Cardiac fibroblast (primary cell): ENCODE measurements at regions not wholly inside any gene's neighbourhood (a gene's known extent, or its start where the extent isn't known, plus 50 kb on each side); places are given as distances from the start of the nearest gene placed in this dataset.

Experiments used
- DNase-seq, 2 donors: peaks; one replicate each; pipeline versions ENCODE4 v3.0.0 to v3.0.0-alpha.2; 2010; ENCODE audit warnings: low read depth in 2 of 2
- H3K4me3 ChIP-seq, 2 donors: replicated peaks in 1 of 2; 1 replicate in 1 of 2; 2 replicates in 1 of 2; pipeline ENCODE4 v1.5.1; 2011; ENCODE audit warnings: low read depth in 2 of 2, low read length in 2 of 2, mild to moderate bottlenecking in 2 of 2, moderate library complexity in 1 of 2
- TF ChIP-seq, protein P1 (sequence below): IDR thresholded peaks from one replicate; pipeline ENCODE4 v1.5.1; 2011; ENCODE audit warnings: low read depth, mild to moderate bottlenecking, low read length, inconsistent platforms

DNA sequence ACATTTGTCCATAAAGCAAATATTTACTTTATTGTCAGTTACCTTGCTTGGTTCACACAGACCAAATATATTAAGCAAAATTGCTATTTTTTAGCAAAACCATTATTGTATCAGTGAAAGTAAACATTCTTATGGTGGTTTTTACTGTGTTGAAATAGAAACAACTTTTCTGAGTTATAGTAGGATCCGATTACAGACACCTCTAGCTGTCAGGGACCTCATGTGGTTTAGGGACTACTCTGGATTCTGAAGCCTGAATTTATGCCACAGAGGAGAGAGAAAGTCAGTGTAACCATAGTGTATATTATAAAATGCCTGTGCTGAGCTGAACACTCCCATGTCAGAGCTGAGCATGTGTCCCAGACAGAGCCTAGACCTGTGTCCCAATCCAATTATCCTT, 287.5 kb downstream of the FLRT2 start:
- H3K4me3 ChIP-seq: no peak overlapping the region
- no peak for DNase-seq
- TF ChIP-seq, protein P1, sequence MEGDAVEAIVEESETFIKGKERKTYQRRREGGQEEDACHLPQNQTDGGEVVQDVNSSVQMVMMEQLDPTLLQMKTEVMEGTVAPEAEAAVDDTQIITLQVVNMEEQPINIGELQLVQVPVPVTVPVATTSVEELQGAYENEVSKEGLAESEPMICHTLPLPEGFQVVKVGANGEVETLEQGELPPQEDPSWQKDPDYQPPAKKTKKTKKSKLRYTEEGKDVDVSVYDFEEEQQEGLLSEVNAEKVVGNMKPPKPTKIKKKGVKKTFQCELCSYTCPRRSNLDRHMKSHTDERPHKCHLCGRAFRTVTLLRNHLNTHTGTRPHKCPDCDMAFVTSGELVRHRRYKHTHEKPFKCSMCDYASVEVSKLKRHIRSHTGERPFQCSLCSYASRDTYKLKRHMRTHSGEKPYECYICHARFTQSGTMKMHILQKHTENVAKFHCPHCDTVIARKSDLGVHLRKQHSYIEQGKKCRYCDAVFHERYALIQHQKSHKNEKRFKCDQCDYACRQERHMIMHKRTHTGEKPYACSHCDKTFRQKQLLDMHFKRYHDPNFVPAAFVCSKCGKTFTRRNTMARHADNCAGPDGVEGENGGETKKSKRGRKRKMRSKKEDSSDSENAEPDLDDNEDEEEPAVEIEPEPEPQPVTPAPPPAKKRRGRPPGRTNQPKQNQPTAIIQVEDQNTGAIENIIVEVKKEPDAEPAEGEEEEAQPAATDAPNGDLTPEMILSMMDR: no peak

DNA sequence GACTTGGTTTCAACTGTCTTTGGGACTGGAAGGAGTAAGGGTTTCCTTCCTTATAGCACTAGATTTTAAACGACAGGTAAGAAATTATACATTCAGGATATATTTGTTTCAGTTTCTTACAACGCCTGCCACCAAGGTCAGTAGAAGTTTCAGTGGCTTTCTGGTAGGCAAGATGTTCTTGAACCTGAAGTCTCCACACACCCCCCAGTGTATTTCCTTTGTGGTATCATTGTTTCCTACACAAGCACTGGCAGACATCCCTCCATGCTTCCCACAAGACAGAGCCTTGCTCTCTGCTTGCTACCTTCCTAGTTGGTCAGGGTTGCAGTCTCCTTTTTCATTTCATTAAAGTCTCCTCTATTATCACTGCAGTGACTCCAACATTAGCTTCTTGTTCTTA, 283.1 kb downstream of the FLRT2 start:
- H3K4me3 ChIP-seq: no peak overlapping the region
- TF ChIP-seq, protein P1: no peak
- no peak for DNase-seq

DNA sequence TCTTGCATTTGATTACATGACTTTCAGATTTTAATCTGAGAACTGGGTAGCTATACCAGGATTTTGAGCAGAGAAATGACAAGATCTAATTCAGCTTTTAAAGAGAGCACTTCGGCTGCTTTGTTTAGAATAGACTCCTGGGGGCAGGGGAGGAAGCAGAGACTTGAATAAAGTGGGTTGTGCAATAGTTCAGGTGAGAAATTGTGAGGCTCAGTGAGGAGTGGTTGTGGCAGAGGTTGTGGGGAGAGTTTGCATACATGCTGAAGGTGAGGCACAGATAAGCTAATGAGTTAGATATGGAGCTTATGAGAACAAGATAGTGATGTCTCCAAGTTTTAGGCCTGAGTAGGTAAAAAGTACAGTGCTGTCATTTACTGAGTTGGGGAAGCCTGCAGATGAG, 281.4 kb downstream of the FLRT2 start:
- H3K4me3 ChIP-seq: no peak overlapping the region
- TF ChIP-seq, protein P1: no peak
- DNase-seq: no peak

DNA sequence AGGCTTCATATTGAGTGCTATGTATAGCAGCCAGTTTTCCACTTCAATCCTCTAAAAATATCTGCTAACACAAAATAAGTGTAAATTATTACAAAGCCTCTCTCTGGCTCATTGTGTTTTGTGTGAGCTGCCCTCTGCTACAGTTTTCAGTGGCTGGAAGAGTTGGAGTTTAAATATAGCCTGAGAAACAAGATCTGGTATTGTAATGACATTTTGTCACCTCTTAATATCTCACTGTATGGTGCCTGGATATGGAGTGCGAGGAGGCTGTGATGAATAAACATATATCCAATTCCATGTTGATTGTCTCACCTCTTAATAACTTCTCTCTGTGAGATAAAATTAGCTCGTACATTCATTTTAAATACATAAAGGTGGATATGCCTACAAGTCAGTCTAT, 269.7 kb downstream of the FLRT2 start:
- TF ChIP-seq, protein P1: no peak

DNA sequence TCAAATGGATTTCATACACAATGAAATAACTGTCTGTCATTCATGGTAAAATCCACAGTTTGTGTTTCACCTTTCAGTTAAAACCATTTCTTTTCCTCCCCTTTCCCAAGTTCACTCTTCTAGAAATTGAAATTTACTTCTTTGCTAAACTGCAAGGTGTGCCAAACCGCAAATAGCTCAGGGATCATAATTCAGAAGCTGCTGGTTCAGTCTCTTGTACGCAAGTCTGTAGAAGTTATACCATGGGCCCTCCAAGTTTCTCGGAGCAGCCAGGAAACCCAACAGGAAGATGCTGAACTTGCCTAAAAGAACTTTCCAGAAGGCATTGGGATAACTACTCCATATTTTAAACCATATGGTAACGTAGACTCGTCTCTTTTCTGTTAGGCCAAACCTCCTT, 268.9 kb downstream of the FLRT2 start:
- H3K4me3 ChIP-seq: no peak overlapping the region
- TF ChIP-seq, protein P1: no peak
- no peak for DNase-seq

More for the DNA sequence above, 269.7 kb downstream of the FLRT2 start:
- no peak for DNase-seq
- no peak overlapping the region for H3K4me3 ChIP-seq

DNA sequence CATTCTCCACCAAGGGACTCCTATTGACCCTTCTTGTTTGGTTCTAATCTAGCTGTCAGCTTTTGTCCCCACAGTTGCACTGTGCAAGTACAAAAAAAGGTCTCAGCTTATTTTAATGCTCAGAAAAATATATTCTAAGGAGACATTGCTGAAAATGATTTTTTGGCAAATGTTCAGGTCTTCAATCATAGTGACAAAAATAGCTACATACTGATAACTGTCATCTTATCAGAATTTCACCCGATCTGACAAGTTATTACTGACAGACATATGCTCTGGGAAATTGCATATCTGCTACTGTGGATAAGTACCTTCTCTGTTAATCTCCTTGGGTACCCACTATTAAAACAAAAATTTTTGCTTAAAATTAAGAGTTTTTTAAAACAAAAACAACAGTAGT, 263.6 kb downstream of the FLRT2 start:
- DNase-seq: no peak
- H3K4me3 ChIP-seq: no peak overlapping the region
- TF ChIP-seq, protein P1: no peak

DNA sequence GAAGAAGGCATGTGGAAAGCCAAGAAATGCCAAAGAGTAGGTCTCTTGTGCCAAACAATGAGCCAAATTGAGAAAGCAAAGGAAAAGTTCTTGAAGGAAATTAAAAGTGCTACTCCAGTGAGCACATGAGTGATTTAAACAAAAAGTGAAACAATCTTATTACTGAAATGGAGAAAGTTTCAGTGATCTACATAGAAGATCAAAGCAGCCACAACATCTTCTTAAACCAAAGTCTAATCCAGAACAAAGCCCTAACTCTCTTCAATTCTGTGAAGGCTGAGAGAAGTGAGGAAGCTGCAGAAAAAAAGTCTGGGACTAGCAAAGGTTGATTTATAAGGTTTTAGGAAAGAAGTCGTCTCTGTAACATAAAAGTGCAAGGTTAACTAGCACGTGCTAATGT, 259.6 kb downstream of the FLRT2 start:
- H3K4me3 ChIP-seq: no peak overlapping the region
- DNase-seq: no peak
- TF ChIP-seq, protein P1: no peak
